ENCODE measurements at regions not wholly inside any gene's neighbourhood (a gene's known extent, or its start where the extent isn't known, plus 50 kb on each side); places are given as distances from the start of the nearest gene placed in this dataset.

DNA sequence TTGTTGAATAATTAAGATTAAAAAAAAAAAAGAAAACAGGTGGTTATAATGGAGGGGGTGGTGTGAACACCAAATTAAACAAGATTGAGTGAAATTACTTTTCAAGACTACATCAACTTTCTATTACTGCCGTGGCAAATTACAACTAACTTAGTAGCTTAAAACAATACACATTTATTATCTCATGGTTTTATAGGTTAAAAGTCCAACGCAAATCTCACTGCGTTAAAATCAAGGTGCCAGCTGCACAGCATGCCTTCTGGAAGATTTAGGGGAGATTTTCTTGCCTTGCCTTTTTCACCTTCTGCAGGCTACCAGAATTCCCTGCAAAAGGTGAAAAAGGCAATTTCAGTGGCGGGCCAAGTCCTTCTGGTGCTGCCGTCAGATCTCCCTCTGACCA, 58.5 kb downstream of the ATXN3L start:
- DNase-seq (ENCODE audit: low read depth, low spot score) (no peak), ATAC-seq (no peak)
- in situ Hi-C loops (cut with HindIII; ENCODE audit: low pct_unique_long_range_greater_than_20kb, low sequenced_read_pairs), result no loop called here
- no peaks in the 10 kb centered on the region for H3K27me3 ChIP-seq (ENCODE audit: control insufficient read depth, insufficient read depth, low read length)
- CTCF ChIA-PET, result no interaction called here
- intact Hi-C loops (cut with micrococcal nuclease; ENCODE audit: unreplicated experiment), result no loop called here
- POLR2A ChIA-PET, result no interaction called here
- BruUV-seq (replicated peaks), result no TSS peak
- H3K36me3 ChIP-seq (ENCODE audit: control insufficient read depth, insufficient read depth, low read length), result no peaks in the 10 kb centered on the region
- no peaks in the 10 kb centered on the region for H3K9me3 ChIP-seq (ENCODE audit: control insufficient read depth, insufficient read depth, low read depth, low read length)
- no peak overlapping the region for H3K27ac ChIP-seq (ENCODE audit: low read length)
- TF ChIP-seq, protein P1, sequence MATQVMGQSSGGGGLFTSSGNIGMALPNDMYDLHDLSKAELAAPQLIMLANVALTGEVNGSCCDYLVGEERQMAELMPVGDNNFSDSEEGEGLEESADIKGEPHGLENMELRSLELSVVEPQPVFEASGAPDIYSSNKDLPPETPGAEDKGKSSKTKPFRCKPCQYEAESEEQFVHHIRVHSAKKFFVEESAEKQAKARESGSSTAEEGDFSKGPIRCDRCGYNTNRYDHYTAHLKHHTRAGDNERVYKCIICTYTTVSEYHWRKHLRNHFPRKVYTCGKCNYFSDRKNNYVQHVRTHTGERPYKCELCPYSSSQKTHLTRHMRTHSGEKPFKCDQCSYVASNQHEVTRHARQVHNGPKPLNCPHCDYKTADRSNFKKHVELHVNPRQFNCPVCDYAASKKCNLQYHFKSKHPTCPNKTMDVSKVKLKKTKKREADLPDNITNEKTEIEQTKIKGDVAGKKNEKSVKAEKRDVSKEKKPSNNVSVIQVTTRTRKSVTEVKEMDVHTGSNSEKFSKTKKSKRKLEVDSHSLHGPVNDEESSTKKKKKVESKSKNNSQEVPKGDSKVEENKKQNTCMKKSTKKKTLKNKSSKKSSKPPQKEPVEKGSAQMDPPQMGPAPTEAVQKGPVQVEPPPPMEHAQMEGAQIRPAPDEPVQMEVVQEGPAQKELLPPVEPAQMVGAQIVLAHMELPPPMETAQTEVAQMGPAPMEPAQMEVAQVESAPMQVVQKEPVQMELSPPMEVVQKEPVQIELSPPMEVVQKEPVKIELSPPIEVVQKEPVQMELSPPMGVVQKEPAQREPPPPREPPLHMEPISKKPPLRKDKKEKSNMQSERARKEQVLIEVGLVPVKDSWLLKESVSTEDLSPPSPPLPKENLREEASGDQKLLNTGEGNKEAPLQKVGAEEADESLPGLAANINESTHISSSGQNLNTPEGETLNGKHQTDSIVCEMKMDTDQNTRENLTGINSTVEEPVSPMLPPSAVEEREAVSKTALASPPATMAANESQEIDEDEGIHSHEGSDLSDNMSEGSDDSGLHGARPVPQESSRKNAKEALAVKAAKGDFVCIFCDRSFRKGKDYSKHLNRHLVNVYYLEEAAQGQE (IDR thresholded peaks at IDR 0.05; ENCODE audit: insufficient read depth in 1 of 2, low read depth in 2 of 2, low read length in 1 of 2), result no peak
- TF ChIP-seq, protein P2, sequence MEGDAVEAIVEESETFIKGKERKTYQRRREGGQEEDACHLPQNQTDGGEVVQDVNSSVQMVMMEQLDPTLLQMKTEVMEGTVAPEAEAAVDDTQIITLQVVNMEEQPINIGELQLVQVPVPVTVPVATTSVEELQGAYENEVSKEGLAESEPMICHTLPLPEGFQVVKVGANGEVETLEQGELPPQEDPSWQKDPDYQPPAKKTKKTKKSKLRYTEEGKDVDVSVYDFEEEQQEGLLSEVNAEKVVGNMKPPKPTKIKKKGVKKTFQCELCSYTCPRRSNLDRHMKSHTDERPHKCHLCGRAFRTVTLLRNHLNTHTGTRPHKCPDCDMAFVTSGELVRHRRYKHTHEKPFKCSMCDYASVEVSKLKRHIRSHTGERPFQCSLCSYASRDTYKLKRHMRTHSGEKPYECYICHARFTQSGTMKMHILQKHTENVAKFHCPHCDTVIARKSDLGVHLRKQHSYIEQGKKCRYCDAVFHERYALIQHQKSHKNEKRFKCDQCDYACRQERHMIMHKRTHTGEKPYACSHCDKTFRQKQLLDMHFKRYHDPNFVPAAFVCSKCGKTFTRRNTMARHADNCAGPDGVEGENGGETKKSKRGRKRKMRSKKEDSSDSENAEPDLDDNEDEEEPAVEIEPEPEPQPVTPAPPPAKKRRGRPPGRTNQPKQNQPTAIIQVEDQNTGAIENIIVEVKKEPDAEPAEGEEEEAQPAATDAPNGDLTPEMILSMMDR (IDR thresholded peaks at IDR 0.05), result no peak
- TF ChIP-seq SIN3A (IDR thresholded peaks at IDR 0.05; ENCODE audit: borderline replicate concordance, insufficient read depth, low read depth, low read length), result no peak
- TF ChIP-seq TCF7L2 (IDR thresholded peaks at IDR 0.05; ENCODE audit: low read depth, low read length), result no peak
- TF ChIP-seq POLR2AphosphoS5 (IDR thresholded peaks at IDR 0.05; ENCODE audit: low read depth, low read length), result no peak
- no peaks in the 10 kb centered on the region for H3K4me1 ChIP-seq (ENCODE audit: control insufficient read depth, insufficient read depth, low read length)
- no peak overlapping the region for H3K4me3 ChIP-seq (ENCODE audit: low read depth in 2 of 2, low read length in 2 of 2)

DNA sequence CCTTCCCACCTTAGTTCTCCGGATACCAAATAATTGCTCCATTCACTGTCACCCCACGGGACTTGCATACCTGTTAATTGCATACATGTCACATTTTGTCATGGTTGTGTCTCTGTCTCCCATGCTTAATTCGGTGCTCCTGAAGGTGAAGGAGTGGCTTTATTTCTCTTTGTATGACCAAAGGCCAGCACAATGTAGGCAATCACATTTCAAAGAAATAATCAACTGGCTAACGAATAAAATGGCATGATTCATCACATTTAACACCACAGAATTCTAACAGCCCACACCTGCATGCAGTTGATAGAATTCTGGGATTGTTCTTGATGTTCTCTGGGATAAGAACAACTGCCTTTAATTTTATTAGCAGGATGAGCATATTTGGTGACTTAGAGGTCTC, 59.3 kb downstream of the ATXN3L start:
- no peak for TF ChIP-seq POLR2AphosphoS5 (IDR thresholded peaks at IDR 0.05; ENCODE audit: low read depth, low read length)
- TF ChIP-seq SIN3A (IDR thresholded peaks at IDR 0.05; ENCODE audit: borderline replicate concordance, insufficient read depth, low read depth, low read length), result no peak
- TF ChIP-seq, protein P1 (IDR thresholded peaks at IDR 0.05; ENCODE audit: insufficient read depth in 1 of 2, low read depth in 2 of 2, low read length in 1 of 2), result no peak
- TF ChIP-seq, protein P2 (IDR thresholded peaks at IDR 0.05), result no peak
- TF ChIP-seq TCF7L2 (IDR thresholded peaks at IDR 0.05; ENCODE audit: low read depth, low read length), result no peak
- POLR2A ChIA-PET, result no interaction called here
- no TSS peak for BruUV-seq (replicated peaks)
- Histone ChIP-seq H3K9me3 (ENCODE audit: control insufficient read depth, insufficient read depth, low read depth, low read length) (no peaks in the 10 kb centered on the region), H3K4me1 (ENCODE audit: control insufficient read depth, insufficient read depth, low read length) (no peaks in the 10 kb centered on the region), H3K27ac (ENCODE audit: low read length) (no peak overlapping the region; the same call in 1 of the 2 replicates), H3K27me3 (ENCODE audit: control insufficient read depth, insufficient read depth, low read length) (no peaks in the 10 kb centered on the region), H3K4me3 (ENCODE audit: low read depth in 2 of 2, low read length in 2 of 2) (no peak overlapping the region), H3K36me3 (ENCODE audit: control insufficient read depth, insufficient read depth, low read length) (no peaks in the 10 kb centered on the region)
- intact Hi-C loops (cut with micrococcal nuclease; ENCODE audit: unreplicated experiment) (no loop called here), in situ Hi-C loops (cut with HindIII; ENCODE audit: low pct_unique_long_range_greater_than_20kb, low sequenced_read_pairs) (no loop called here)
- CTCF ChIA-PET, result no interaction called here
- ATAC-seq (no peak), DNase-seq (ENCODE audit: low read depth, low spot score) (no peak)
